ENCODE measurements at regions not wholly inside any gene's neighbourhood (a gene's known extent, or its start where the extent isn't known, plus 50 kb on each side); places are given as distances from the start of the nearest gene placed in this dataset.

GRCh38 chr3:161848376-161848775 is 351.8 kb downstream of the OTOL1 start:
- no peaks in the 10 kb centered on the region for H3K9me3 Mint-ChIP-seq (ENCODE audit: unreplicated experiment)
- CTCF ChIA-PET, result no interaction called here
- BruUV-seq (replicated peaks), result no TSS peak

GRCh38 chr3:161851941-161852566 is 355.4 kb downstream of the OTOL1 start:
- Mint-ChIP-seq H3K4me3 (ENCODE audit: unreplicated experiment) (no peak overlapping the region), H3K4me1 (ENCODE audit: low read depth, unreplicated experiment) (peaks cover 9% of the 10 kb centered on the region), H3K27me3 (ENCODE audit: insufficient read depth, unreplicated experiment) (no peaks in the 10 kb centered on the region), H3K9me3 (ENCODE audit: unreplicated experiment) (no peaks in the 10 kb centered on the region), H3K27ac (ENCODE audit: unreplicated experiment) (no peak overlapping the region), H3K36me3 (ENCODE audit: insufficient read depth, unreplicated experiment) (no peaks in the 10 kb centered on the region)
- ChIA-PET CTCF (no interaction called here), POLR2A (no interaction called here)
- TF ChIP-seq CTCF (IDR thresholded peaks at IDR 0.05; ENCODE audit: insufficient read depth in 1 of 2, low read depth in 1 of 2, low read length in 1 of 2, severe bottlenecking in 1 of 2, unreplicated experiment in 1 of 2), result peak; percentile 74 to 81
- peak; percentile 49 to 70 for DNase-seq
- no peaks in the 10 kb centered on the region for H3K27me3 ChIP-seq (replicated peaks; ENCODE audit: control insufficient read depth, insufficient read depth, low read length)
- intact Hi-C loops (cut with micrococcal nuclease; ENCODE audit: unreplicated experiment), result loop anchor here (1.0 to 5.0 kb wide), 5 partner anchors 23 to 292 kb away; no protein-coding TSS in a partner anchor
- no TSS peak for BruUV-seq (replicated peaks)
- H3K9me3 ChIP-seq, result no peaks in the 10 kb centered on the region
- H3K4me1 ChIP-seq, result peaks cover 16% of the 10 kb centered on the region; the same call in 1 of the 2 replicates
- H3K36me3 ChIP-seq (ENCODE audit: control insufficient read depth, insufficient read depth, low read length), result no peaks in the 10 kb centered on the region
- H3K4me3 ChIP-seq (ENCODE audit: low read depth, low read length), result no peak overlapping the region

More at GRCh38 chr3:161848376-161848775, 351.8 kb downstream of the OTOL1 start:
- POLR2A ChIA-PET, result no interaction called here
- H3K4me1 ChIP-seq, result 0 out of 2 replicates have a peak, but pooled peaks cover 4% of the 10 kb centered on the region
- H3K27me3 ChIP-seq (replicated peaks; ENCODE audit: control insufficient read depth, insufficient read depth, low read length), result no peaks in the 10 kb centered on the region
- DNase-seq, result no peak
- no peak overlapping the region for H3K4me3 Mint-ChIP-seq (ENCODE audit: unreplicated experiment)
- H3K4me1 Mint-ChIP-seq (ENCODE audit: low read depth, unreplicated experiment), result peaks cover 4% of the 10 kb centered on the region
- peaks cover 11% of the 10 kb centered on the region for H3K27me3 Mint-ChIP-seq (ENCODE audit: insufficient read depth, unreplicated experiment)
- TF ChIP-seq CTCF (IDR thresholded peaks at IDR 0.05; ENCODE audit: insufficient read depth in 1 of 2, low read depth in 1 of 2, low read length in 1 of 2, severe bottlenecking in 1 of 2, unreplicated experiment in 1 of 2), result no peak
- no peak overlapping the region for H3K4me3 ChIP-seq (ENCODE audit: low read depth, low read length)
- H3K9me3 ChIP-seq, result no peaks in the 10 kb centered on the region
- no peaks in the 10 kb centered on the region for H3K36me3 ChIP-seq (ENCODE audit: control insufficient read depth, insufficient read depth, low read length)
- H3K27ac Mint-ChIP-seq (ENCODE audit: unreplicated experiment), result no peak overlapping the region
- intact Hi-C loops (cut with micrococcal nuclease; ENCODE audit: unreplicated experiment), result no loop called here
- no peaks in the 10 kb centered on the region for H3K36me3 Mint-ChIP-seq (ENCODE audit: insufficient read depth, unreplicated experiment)

GRCh38 chr3:161852744-161853143 is 356.1 kb downstream of the OTOL1 start:
- DNase-seq, result no peak
- Mint-ChIP-seq H3K4me1 (ENCODE audit: low read depth, unreplicated experiment) (peaks cover 9% of the 10 kb centered on the region), H3K4me3 (ENCODE audit: unreplicated experiment) (no peak overlapping the region), H3K27me3 (ENCODE audit: insufficient read depth, unreplicated experiment) (no peaks in the 10 kb centered on the region), H3K27ac (ENCODE audit: unreplicated experiment) (no peak overlapping the region), H3K9me3 (ENCODE audit: unreplicated experiment) (no peaks in the 10 kb centered on the region), H3K36me3 (ENCODE audit: insufficient read depth, unreplicated experiment) (no peaks in the 10 kb centered on the region)
- no TSS peak for BruUV-seq (replicated peaks)
- no peak for TF ChIP-seq CTCF (IDR thresholded peaks at IDR 0.05; ENCODE audit: insufficient read depth in 1 of 2, low read depth in 1 of 2, low read length in 1 of 2, severe bottlenecking in 1 of 2, unreplicated experiment in 1 of 2)
- Histone ChIP-seq H3K27me3 (replicated peaks; ENCODE audit: control insufficient read depth, insufficient read depth, low read length) (no peaks in the 10 kb centered on the region), H3K4me3 (ENCODE audit: low read depth, low read length) (no peak overlapping the region), H3K9me3 (no peaks in the 10 kb centered on the region), H3K4me1 (peaks cover 16% of the 10 kb centered on the region; the same call in 1 of the 2 replicates), H3K36me3 (ENCODE audit: control insufficient read depth, insufficient read depth, low read length) (no peaks in the 10 kb centered on the region)
- intact Hi-C loops (cut with micrococcal nuclease; ENCODE audit: unreplicated experiment), result loop anchor here (1.0 to 5.0 kb wide), 5 partner anchors 23 to 292 kb away; no protein-coding TSS in a partner anchor
- ChIA-PET POLR2A (no interaction called here), CTCF (no interaction called here)
